ENCODE measurements at regions not wholly inside any gene's neighbourhood (a gene's known extent, or its start where the extent isn't known, plus 50 kb on each side); places are given as distances from the start of the nearest gene placed in this dataset.

GRCh38 chr11:90453525-90453924 lies 230.7 kb upstream of the CHORDC1 start:
- TF ChIP-seq CTCF (IDR thresholded peaks at IDR 0.05; ENCODE audit: low read depth, low read length) = no peak
- TF ChIP-seq EZH2phosphoT487 (IDR thresholded peaks at IDR 0.05; ENCODE audit: low read depth) = no peak
